ENCODE measurements at regions not wholly inside any gene's neighbourhood (a gene's known extent, or its start where the extent isn't known, plus 50 kb on each side); places are given as distances from the start of the nearest gene placed in this dataset.

DNA sequence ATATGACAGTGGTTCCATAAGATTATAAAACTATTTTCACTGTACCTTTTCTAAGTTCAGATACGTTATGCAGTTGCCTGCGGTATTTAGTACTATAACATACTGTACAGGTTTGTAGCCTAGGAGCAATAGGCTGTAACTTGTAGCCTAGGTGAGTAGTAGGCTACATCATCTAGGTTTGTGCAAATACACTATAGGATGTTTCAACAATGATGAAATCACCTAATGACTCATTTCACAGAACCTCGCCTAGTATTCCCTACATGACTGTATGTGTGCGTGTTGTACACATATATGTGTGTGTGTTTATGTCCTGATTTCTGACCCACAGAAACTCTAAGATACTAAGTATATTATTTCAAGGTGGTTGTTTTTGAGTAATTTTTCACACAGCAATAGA is 139.0 kb downstream of the HERPUD2 start:
- H3K27ac ChIP-seq = no peak overlapping the region
- TF ChIP-seq, protein P1, sequence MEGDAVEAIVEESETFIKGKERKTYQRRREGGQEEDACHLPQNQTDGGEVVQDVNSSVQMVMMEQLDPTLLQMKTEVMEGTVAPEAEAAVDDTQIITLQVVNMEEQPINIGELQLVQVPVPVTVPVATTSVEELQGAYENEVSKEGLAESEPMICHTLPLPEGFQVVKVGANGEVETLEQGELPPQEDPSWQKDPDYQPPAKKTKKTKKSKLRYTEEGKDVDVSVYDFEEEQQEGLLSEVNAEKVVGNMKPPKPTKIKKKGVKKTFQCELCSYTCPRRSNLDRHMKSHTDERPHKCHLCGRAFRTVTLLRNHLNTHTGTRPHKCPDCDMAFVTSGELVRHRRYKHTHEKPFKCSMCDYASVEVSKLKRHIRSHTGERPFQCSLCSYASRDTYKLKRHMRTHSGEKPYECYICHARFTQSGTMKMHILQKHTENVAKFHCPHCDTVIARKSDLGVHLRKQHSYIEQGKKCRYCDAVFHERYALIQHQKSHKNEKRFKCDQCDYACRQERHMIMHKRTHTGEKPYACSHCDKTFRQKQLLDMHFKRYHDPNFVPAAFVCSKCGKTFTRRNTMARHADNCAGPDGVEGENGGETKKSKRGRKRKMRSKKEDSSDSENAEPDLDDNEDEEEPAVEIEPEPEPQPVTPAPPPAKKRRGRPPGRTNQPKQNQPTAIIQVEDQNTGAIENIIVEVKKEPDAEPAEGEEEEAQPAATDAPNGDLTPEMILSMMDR (conservative IDR thresholded peaks at IDR 0.05) = no peak
- no peak for TF ChIP-seq ZFX (IDR thresholded peaks at IDR 0.05)

DNA sequence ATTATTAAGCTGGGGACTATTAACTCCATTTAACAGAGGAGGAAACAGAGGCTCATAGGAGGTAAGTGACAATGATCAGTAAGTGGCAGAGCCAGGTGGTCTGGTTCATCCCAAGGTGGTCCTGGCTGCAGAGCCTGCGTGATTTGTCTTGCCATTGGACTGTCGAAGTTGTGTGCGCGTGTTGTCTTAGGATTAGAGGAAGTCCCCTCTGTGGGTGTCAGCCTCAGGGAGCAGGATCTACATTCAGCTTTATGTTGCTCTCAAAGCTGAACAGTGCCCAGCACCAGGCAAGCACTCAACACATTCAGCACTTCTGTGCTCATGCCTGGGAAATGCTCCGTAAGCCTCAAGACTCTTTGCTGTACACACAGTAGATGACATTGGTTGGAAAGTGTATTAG is 139.5 kb downstream of the HERPUD2 start:
- TF ChIP-seq ZFX (IDR thresholded peaks at IDR 0.05) = no peak
- TF ChIP-seq, protein P1 (conservative IDR thresholded peaks at IDR 0.05) = no peak
- H3K27ac ChIP-seq = no peak overlapping the region

DNA sequence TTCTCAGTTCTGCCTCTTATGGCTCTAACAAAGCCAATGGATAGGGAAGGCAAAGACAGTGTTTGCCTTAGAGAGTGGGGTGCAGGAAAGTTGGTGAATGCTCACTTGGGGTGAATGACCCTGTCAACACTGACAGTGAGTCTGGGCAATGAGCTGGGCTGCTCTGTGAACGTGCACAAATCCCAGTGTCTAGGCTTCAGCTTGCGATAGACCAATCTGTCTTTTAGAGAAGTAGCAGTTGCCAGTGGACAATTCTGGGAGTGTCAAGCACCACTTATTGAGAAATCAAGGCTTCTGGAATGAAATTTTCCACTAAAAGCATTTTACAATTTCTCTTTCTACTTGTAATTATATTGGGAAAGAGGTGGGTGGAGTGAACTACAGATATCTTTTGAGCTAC is 141.4 kb downstream of the HERPUD2 start:
- TF ChIP-seq ZFX (IDR thresholded peaks at IDR 0.05) = no peak
- TF ChIP-seq, protein P1 (conservative IDR thresholded peaks at IDR 0.05) = no peak
- no peak overlapping the region for H3K27ac ChIP-seq

DNA sequence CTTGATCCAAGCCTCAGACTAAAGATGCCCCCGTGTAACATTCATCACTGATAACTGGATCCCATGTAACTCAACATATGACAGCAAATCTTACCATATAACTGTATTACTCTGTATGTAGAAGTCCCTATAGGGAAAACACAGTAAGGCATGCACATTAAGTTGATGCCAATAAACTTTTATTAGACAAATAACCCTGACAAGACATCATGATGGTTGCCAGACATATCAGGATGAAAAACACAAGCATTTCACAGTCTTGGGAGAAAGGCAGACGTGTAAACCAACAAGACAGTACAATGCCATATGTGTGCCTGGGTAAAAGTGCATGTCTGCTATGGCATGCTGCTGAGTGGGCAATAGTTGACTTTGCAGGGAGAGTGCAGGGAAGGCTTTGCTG is 142.2 kb downstream of the HERPUD2 start:
- no peak overlapping the region for H3K27ac ChIP-seq
- no peak for TF ChIP-seq ZFX (IDR thresholded peaks at IDR 0.05)
- TF ChIP-seq, protein P1 (conservative IDR thresholded peaks at IDR 0.05) = no peak

DNA sequence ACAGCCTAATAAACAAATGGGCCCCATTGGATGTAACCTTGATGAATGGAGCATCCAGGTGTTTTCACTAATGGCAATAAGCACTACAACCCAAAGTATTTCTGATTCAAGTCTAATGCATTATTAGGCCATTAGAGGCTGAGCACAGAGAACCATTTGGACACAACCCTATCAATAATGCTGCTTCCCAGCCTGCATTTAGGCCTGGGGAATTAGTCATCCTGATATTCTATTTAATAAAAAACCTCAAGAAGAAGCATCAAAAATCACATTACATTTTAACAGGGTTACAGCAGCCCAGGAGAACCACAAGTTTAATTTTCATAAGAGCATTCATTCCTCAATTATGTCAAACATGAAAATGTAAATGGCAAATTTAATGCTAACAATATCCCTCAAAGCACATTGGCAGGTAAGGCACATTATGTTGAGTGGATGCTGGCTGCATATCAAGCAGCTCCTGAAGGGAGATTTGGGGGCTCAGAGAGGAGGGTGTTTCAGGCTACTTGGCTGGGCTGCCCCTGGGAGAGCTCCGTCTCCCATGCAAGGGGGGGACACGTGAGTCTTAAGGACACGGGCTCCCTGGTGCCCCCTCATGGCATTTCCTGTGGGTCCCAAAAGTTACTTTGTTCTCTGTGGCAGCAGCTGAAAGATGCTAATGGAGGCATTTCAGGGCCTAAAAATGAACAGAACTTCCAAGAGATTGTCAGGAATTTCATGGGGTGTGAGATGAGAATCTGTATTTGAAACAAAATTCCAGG is 143.4 kb downstream of the HERPUD2 start:
- no peak overlapping the region for H3K27ac ChIP-seq
- TF ChIP-seq, protein P1 (conservative IDR thresholded peaks at IDR 0.05) = no peak
- TF ChIP-seq ZFX (IDR thresholded peaks at IDR 0.05) = no peak

DNA sequence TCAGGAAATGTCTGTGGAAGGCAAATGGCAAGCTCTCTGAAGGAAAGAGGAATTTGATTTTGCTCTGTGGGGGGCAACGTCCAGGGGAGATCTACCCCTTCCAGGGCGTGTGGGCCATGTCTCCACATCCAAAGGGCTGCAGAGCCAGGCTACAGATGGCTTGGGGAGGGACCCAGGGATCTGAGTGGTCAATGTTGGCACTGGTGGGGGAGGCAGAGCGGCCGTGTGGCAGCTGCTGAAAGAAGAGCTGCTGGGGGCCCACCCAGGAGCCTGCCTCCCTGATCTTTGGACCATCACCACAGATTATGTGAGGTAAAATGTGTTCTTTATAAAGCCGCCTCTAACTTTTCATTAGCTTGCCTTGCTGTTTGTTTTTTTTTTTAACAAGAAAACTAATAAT is 144.1 kb downstream of the HERPUD2 start:
- TF ChIP-seq ZFX (IDR thresholded peaks at IDR 0.05) = no peak
- TF ChIP-seq, protein P1 (conservative IDR thresholded peaks at IDR 0.05) = no peak

DNA sequence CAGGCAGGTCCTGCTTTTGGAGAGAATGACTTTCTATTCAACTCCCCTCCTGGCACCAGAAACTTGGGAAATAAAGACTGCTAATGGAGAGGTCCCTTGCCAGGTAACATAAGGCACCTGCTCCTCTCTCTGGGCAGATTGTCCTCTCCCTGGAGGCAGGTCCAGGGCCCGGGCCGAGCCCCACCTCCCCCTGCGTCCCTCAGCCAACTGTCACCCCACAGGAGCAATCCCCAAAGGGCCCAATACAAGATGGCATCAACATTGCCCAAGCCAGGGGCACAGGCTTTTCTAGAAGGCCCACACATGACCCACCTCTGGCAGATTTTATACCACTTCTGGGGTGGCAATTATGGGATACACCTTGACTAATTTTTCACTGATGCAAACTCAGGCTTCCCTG is 145.2 kb downstream of the HERPUD2 start:
- H3K27ac ChIP-seq = no peak overlapping the region
- TF ChIP-seq ZFX (IDR thresholded peaks at IDR 0.05) = no peak
- TF ChIP-seq, protein P1 (conservative IDR thresholded peaks at IDR 0.05) = no peak

More for the DNA sequence above, 144.1 kb downstream of the HERPUD2 start:
- H3K27ac ChIP-seq = no peak overlapping the region
